Hematopoietic multipotent progenitor cell treated with erythropoietin and hydrocortisone succinate and interleukin-3 and kit ligand, for 8 days (in vitro differentiated cells): ENCODE measurements at regions not wholly inside any gene's neighbourhood (a gene's known extent, or its start where the extent isn't known, plus 50 kb on each side); places are given as distances from the start of the nearest gene placed in this dataset.

Experiments used
- DNase-seq: peaks from one replicate; pipeline ENCODE4 v3.0.0-alpha.2; 2015

GRCh38 chr9:87290241-87291052 is 207.2 kb upstream of the DAPK1 start:
- no peak for DNase-seq

GRCh38 chr9:87292449-87293191 is 205.0 kb upstream of the DAPK1 start:
- DNase-seq, result no peak

GRCh38 chr9:87294126-87294525 is 203.5 kb upstream of the DAPK1 start:
- no peak for DNase-seq

GRCh38 chr9:87300915-87301314 is 196.8 kb upstream of the DAPK1 start:
- DNase-seq, result no peak

DNA sequence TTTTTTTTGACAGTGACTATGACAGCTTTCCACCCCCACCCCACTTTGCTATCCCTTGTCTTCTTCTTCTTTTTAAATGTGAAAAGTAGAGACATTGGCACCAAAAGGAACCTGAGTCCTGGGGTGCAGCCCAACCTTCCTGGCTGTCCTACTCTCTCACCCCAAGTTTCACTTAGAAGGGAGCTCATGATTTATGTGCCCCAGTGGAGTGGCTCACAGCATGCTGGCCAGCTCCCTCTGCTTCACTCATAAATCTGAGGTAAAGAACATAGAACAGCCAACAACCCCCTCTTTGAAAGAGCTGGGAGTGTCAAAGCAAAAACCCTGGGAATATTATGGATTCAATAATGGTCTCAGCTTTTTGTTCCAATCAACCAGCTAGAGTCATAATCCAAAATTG is 196.3 kb upstream of the DAPK1 start:
- no peak for DNase-seq

GRCh38 chr9:87305151-87305550 is 192.5 kb upstream of the DAPK1 start:
- no peak for DNase-seq

GRCh38 chr9:87306006-87306405 is 191.7 kb upstream of the DAPK1 start:
- no peak for DNase-seq

- no peak for DNase-seq
Observed at GRCh38 chr9:87307848-87308247, 189.8 kb upstream of the DAPK1 start.

GRCh38 chr9:87309236-87309635 is 188.4 kb upstream of the DAPK1 start:
- peak; percentile 29 for DNase-seq

- no peak for DNase-seq
Observed at GRCh38 chr9:87310827-87311523, 186.7 kb upstream of the DAPK1 start.

DNA sequence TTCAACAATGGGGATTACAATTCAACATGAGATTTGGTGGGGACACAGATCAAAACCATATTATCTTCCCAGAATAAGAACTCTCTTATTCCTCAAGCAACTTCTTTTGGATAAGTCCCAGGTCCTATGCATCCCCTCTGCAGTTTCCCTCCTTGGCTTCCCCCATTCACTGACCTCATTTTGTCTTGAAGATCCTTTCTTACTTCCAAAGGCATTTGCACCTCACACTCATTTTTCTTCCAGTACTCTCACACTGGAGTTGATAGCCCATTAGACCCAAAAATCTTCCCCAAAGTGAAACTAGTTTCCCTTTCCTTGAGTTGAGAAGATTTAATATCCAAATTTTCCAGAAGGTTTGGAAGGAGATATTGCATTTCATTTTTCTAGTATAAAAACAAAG is 178.0 kb upstream of the DAPK1 start:
- no peak for DNase-seq

DNA sequence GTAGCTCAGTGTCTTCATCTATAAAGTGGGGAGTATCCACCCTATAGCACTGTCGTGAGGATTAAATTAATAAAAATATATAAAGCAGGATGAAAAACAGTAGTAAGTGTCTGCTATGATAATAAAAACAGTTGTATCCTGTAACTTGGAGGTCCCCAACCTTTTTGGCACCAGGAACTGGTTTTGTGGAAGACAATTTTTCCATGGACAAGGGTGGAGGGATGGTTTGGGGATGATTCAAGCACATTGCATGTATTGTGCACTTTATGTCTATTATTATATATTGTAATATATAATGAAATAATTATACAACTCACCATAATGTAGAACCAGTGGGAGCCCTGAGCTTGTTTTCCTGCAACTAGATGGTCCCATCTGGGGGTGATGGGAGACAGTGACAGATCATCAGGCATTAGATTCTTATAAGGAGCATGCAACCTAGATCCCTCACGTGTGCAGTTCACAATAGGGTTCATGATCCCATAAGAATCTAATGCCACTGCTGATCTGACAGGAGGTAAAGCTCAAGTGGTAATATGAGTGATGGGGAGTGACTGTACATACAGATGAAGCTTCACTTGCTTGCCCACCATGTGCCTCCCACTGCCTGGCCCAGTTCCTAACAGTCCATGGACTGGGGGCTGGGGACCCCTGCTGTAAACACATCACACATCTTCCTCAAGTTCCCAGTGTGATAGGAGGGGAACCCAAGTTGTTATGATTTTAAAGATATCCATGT is 177.4 kb upstream of the DAPK1 start:
- no peak for DNase-seq

GRCh38 chr9:87322840-87323635 is 174.6 kb upstream of the DAPK1 start:
- no peak for DNase-seq

GRCh38 chr9:87323928-87324327 is 173.7 kb upstream of the DAPK1 start:
- DNase-seq, result no peak

DNA sequence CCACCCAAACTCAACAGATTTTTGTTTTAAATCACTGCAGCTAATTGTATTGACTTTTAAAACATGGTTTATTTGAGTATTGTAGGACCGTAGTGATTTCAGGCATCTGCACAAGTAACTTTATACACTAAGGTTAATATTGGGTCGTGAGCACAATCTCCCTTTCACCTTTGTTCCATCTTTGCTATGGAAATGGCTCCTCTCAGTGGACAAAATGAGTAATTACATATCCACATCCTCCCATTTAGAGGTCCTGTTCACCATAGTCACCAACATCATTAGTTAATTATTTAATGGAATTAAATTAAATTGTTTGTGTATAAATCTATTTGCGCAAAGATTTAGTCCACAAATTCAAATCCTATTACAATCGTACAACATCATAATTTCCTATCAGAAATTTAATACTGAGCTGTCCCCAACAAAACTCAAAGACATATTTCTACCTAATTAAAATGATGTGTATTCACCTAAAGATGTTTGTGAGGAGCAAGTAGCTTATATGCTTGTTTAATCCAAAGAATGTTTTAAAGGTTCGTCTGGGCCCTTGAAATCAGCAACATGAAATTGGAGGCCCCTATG is 173.0 kb upstream of the DAPK1 start:
- DNase-seq, result peak; percentile 63

GRCh38 chr9:87327575-87328125 is 170.0 kb upstream of the DAPK1 start:
- no peak for DNase-seq

DNA sequence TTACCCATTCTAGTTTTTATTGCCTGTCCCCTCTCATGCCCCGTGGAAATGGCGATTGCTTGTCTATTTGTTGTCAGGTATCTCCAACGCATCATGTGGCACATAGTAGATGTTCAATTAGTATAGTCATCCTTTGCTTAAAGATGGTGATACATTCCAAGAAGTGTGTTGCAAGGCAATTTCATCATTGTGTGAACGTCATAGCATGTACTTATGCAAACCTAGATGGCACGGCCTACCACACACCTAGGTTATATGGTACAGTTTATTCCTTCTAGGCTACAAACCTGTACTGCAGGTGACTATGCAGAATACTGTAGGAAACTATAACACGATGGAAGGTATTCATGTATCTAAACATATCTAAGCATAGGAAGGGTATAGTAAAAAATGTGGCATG is 163.9 kb upstream of the DAPK1 start:
- no peak for DNase-seq

DNA sequence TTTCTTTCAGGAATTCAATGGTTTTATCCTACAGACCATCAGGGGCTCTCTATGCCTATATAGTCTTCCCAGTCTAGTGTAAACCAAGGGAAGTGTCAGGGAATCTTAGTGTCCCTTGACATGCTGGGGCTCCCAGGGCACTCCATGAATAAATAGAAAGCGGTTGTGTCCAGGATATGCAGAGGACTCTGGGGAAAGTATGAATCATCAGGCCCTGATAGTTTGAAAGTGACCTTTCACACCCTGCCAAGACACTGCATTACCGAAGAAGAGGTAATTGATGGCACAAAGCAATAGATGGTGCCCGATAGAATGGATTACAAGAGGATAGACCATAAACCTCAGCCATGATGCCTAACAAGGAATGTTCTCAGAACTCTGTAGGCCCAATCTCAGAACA is 163.3 kb upstream of the DAPK1 start:
- DNase-seq, result no peak

DNA sequence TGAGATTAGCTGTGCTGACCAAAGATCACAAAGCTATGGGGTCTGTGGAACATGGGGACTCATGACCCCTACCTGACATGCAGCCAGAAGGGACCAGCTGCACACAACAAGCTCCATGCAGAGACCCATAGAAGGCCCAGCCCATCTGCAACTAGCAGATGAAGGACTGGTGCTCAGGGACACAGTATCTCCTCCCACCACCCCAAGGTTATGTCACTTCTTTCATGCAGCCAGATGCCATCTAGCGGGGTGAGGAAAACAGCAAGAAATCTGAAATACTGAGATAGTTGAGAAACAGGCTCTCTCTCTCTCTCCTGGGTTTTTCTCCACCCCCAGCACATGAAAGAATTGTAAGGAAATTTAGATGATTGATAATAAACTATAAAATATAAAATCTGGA is 161.3 kb upstream of the DAPK1 start:
- peak; percentile 72 for DNase-seq

- DNase-seq, result peak; percentile 89
Observed at GRCh38 chr9:87336914-87337333, 160.7 kb upstream of the DAPK1 start.

GRCh38 chr9:87337335-87338087 is 160.2 kb upstream of the DAPK1 start:
- peak; percentile 27 for DNase-seq
